Breast epithelium (tissue), 3 donors: ENCODE measurements at regions not wholly inside any gene's neighbourhood (a gene's known extent, or its start where the extent isn't known, plus 50 kb on each side); places are given as distances from the start of the nearest gene placed in this dataset.

Experiments
- CTCF ChIP-seq, 3 donors: fragments of 450-650 bp; IDR thresholded peaks; one replicate each; pipeline ENCODE4 v1.5.1; 2016 to 2017; ENCODE audit warnings: antibody characterized with exemption in 3 of 3, mild to moderate bottlenecking in 3 of 3, moderate library complexity in 3 of 3
- POLR2A ChIP-seq: fragments of 450-650 bp; IDR thresholded peaks from one replicate; pipeline ENCODE4 v1.6.1; 2016; ENCODE audit warnings: antibody characterized with exemption, mild to moderate bottlenecking, moderate library complexity
- POLR2AphosphoS5 ChIP-seq, 3 donors: sonication (generic); formaldehyde crosslinking; IDR thresholded peaks; one replicate each; pipeline ENCODE4 v1.6.1; 2017; ENCODE audit warnings: antibody characterized with exemption in 3 of 3

- TF ChIP-seq CTCF (IDR thresholded peaks at IDR 0.05) (no peak), POLR2A (no peak), POLR2AphosphoS5 (IDR thresholded peaks at IDR 0.05) (no peak)
Measured at GRCh38 chr4:112848911-112849310, 200.5 kb upstream of the ANK2 start.
